GM18520 (cell line): ENCODE measurements at regions not wholly inside any gene's neighbourhood (a gene's known extent, or its start where the extent isn't known, plus 50 kb on each side); places are given as distances from the start of the nearest gene placed in this dataset.

Experiments used
- ATAC-seq: cut with Tn5 transposase; IDR thresholded peaks from one replicate; pipeline ENCODE4 v1.9.1; 2021; ENCODE audit not compliant: unreplicated experiment

DNA sequence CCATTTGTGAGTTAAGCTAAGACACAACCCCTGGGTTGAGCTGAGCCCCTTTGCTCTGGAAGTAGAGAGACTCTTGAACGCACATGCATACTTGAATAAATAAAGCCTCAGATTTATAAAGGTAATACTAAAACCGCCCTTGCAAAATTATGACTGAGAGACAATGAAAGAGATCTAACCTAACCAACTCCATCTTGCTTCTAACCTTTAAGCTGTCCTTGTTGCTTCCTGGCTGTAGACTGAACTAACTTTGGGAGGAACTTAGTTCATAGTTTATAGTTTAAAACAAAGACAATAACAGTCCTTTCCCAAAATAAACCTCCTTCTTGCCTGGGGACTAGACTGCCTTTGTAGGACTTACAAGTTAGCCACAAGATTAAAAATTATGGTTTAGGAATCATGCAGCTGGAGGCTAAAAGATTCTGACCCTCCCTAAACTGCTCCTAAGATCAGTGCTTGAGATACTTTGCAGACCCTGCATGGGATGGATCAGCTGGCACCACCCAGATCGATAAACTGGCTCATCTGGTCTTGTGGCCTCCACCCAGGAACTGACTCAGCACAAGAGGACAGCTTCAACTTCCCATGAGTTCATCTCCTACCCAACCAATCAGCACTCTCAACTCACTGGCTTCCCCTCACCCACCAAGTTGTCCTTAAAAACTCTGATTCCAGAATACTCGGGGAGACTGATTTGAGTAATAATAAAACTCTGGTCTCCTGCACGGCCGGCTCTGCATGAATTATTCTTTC is 240.2 kb upstream of the SLC14A2 start:
- no peak for ATAC-seq

- no peak for ATAC-seq
Observed at GRCh38 chr18:45376193-45376592, 239.1 kb upstream of the SLC14A2 start.

- no peak for ATAC-seq
Observed at GRCh38 chr18:45378308-45378707, 237.0 kb upstream of the SLC14A2 start.

DNA sequence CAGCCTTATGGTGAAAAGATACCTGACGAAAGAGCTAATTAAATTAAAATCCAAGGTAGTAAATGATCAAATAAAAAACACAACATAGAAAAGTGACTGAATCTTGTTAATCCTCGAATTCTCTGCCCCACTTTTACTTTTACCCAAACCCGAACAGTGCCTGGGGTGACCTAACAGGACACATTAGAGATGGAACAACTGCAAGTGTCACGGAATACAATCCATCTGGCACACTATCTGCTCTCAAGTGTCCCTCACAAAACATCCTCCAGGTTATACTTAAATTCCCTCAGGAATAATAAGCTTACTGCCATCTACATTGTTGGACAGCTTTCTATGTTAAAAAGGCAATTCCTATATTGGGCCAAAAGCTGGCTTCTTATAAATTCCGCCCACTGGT is 236.3 kb upstream of the SLC14A2 start:
- ATAC-seq: no peak

DNA sequence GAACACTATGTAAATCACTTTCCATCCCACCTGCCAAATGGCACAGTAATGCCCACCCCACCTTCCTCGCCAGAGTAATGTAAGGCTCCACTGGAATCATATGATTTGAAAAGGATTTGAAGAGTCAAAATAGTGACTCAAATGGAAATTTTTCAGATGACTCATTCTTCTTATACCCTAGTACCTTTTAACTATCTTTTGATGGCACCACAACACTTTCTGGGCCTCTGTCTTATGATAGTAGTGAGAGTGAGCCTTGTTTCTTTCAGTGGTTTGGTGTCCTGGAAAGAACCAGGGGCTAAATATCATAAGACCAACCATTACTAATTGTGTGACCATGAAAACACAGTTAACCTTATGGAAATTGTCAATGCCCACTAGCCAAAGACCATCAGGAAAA is 235.4 kb upstream of the SLC14A2 start:
- ATAC-seq: peak; percentile 59

DNA sequence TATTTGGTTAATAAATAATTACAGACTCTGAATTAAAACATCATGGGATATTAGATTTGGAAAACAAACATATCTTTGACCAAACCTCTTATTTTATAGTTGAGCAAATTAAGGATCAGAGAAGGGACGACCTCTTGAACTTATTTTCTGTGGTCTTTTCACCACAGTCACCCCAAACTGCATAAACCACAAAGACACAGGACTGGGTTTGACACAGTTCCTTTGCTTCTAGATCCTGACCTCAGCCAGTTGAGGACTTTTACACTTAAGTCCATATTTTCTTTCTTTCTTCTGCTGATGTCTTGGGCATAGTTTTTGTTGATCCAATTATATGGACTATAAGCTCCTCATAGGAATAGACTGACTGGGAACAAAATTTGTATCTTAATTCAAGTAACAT is 234.0 kb upstream of the SLC14A2 start:
- no peak for ATAC-seq

DNA sequence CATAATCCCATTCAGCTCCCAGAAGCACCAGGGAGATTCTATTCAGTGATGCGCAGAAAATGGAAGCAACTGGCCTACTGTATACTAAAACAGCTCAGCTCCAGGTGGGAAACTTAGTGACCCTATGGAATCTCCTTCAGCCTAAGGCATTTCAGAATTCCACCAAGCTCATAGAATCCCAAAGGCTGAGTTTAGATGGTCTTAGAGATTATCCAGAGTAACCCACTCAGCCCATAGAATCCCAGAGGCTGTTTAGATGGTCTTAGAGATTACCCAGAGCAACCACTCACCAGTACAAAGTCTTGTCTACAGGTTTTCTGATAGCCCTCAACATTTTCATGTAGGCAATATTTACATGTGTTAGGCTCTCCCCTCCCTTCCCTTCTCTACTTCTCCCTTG is 232.0 kb upstream of the SLC14A2 start:
- ATAC-seq: no peak

DNA sequence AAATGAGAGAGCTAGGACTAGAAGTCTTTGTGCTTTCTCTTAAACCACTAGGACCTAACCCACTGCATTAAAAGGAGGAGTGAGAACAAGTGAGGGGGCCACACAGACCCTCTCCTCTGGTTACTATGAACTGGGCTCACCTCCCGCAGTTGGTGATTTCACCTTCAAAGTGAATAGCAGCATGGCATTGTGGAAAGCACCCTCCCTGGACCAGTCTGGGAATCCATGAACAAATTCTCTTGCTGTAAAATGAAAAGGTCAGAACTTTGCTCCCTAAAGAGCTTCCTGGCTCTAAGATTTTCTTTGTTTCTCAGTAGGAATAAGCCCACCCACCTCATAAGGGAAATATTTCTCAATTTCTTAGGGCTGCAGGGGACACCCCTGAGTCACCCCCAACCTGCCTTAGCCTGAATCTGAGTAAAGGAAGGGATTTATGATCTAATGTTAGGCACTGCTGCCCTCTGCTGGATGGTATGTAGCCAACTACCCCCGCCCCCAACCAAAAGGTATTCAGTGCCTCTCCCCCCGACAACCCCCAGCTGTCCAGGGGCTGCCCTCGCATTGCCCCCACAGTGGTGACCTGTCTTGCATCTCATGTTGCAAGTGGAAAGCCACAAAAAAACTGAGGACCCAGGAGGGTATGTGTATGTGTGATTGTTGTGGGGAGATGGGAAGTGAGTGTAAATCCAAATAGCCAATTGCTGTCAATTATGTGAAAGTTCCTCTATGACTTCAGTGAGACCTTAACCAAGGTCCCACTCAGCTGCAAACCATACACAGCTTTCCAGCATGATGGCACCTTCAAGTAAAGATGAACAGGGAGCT is 230.9 kb upstream of the SLC14A2 start:
- ATAC-seq: no peak

DNA sequence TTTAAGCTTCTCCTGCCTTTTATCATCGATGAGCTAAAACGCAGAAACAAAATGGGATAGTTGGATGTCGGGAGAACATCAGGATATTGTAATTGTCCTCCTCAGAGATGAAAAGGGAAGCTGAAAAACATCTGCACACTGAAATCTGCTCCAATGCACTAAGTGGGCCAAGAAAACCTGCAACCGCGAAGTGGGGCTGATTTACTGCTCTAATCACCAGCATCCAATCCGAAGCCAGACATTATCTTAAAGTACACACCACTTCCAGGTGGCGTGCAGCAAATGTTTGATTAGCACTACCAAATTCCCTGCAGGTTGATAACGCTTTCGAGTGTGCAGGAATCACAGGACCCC is 230.3 kb upstream of the SLC14A2 start:
- no peak for ATAC-seq

- ATAC-seq: no peak
Observed at GRCh38 chr18:45386041-45386655, 229.1 kb upstream of the SLC14A2 start.

GRCh38 chr18:45387229-45387628 is 228.0 kb upstream of the SLC14A2 start:
- ATAC-seq: no peak

GRCh38 chr18:45398448-45398847 is 216.8 kb upstream of the SLC14A2 start:
- ATAC-seq: no peak

DNA sequence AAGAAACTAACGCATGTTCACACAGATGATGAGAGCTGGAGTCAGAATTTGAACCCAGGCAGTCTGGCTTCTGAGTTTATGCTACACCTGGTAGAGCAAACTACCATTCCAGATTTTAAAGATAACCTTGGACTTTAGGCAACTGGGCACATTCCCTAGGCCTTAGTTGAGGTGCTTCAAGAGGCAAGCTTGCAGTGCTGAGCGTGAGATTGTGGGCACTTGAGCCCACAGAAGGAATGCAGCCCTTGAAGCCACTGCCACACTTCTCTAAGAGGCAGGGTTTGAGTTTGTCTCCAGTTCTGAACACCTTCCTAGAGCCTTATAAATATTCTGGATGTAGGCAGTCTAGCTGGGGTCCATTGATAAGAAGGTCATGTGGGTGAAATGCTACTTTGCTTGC is 216.1 kb upstream of the SLC14A2 start:
- no peak for ATAC-seq

GRCh38 chr18:45399643-45400042 is 215.6 kb upstream of the SLC14A2 start:
- ATAC-seq: no peak

DNA sequence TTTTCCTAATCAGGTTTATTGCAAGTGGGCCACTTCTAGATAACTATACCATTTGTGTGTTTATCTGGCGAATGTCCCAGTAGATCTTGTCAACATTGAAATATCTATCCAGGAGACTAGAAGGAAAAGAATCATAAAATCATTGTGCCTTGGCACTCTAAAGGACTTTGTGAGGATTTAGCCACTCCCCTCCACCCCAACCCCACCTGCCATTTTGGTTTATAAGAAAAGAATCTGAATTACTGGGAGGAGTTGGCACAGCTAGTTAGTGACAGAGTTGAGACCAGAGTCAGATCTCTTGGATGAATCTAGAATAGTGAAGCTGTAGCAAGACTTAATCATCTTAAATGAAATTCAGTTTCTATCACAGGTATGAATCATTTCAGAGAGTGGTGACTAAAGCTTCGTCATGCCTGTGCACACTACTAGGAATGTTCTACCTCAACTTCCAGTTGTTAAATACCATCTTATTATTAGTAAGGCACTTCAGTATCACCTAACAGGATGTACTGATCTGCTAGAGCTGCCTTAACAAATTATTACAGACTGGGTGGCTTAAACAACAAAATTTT is 212.7 kb upstream of the SLC14A2 start:
- no peak for ATAC-seq

DNA sequence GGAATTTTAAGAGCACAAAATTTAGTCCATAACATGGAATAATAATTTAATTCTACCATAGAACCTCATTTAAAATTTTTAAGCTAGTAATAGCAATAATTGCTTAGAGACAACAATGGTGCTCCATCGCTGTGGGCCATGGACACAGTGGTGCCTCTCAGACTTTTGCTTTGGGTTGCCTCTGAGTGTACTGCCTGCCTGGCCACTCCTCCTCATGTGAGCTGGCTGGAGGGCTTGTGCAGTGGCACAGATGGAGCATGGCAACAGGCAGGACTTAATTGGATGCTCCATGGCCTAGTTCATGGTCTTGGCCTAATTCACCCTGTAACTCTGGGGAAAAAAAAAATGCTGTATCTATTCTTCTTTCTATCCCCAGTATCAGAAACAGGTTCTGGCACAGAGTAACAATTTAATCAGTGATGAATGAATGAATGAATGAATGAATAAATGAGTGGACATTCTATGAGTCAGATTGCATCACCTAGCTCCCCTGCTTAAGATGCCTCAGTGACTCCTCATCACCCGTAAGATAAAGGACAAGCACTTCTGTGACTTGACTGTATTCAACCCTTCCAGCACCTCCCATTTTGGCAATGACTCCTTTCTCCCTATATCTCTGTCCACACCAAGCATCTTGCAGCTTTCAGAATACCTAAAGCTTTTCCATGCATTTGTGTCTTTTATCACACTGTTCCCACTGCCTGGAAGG is 211.8 kb upstream of the SLC14A2 start:
- no peak for ATAC-seq

GRCh38 chr18:45408218-45408617 is 207.1 kb upstream of the SLC14A2 start:
- ATAC-seq: no peak

- no peak for ATAC-seq
Observed at GRCh38 chr18:45409971-45410370, 205.3 kb upstream of the SLC14A2 start.

DNA sequence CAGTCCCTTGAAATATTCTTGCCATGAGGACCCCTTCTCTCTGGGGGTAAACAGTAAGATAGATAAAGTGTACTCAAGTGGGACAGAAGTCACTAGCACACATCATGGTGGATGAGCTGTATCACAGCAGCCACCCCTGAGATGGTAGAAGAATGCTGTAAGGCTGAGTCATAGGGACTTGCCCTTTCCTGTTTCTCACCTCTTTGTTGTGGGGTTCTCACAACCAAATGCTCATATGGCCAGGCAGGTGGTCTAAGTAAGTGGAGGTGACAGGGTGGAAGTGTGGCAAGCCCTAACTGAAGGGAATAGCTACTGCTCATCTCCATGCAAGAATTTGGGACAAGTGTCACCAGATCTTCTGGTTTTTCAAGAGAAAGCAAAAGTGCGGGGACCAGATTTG is 202.7 kb upstream of the SLC14A2 start:
- peak; percentile 73 for ATAC-seq

GRCh38 chr18:45413180-45413836 is 202.0 kb upstream of the SLC14A2 start:
- no peak for ATAC-seq

- ATAC-seq: no peak
Observed at GRCh38 chr18:45415614-45416013, 199.7 kb upstream of the SLC14A2 start.
